ENCODE measurements at regions not wholly inside any gene's neighbourhood (a gene's known extent, or its start where the extent isn't known, plus 50 kb on each side); places are given as distances from the start of the nearest gene placed in this dataset.

DNA sequence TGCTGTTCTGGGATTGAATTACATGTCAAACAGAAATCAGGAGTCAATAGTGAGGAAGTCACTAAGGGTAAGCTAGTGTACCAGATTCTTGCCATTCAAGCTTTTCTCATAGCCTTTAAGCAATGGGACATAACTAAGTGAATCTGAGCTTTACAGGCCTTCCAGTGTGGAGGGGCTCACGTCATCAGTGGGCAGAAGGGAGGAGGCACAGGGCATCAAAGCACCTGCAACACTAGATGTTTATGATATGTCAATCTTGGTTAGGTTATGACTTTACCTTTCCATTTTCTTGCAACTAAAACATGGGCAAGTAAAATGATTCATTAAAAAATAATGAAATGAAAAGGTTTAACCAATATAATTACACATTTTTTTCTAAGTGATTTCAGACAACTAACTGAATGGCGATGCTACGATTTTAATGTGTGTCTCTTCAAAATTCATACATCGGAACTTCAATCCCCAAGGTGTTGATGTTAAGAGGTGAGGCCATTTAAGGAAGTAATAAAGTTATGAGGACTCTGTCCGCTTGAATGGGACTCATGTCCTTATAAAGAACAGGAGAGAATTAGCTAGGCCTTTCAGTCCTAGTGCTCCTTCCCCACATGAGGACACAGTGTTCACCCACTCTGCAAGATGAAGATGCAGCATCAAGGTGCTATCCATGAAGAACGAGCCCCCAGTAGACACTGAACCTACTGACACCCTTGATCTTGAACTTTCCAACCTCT is 1169.2 kb upstream of the NXPH2 start:
- DNase-seq = no peak
- no peaks in the 10 kb centered on the region for H3K36me3 ChIP-seq (ENCODE audit: control insufficient read depth, insufficient read depth, low read length)
- no peak overlapping the region for H3K27ac Mint-ChIP-seq (ENCODE audit: unreplicated experiment)
- ChIA-PET CTCF (no interaction called here), POLR2A (no interaction called here)
- H3K4me1 Mint-ChIP-seq (ENCODE audit: low read depth, unreplicated experiment) = no peaks in the 10 kb centered on the region
- intact Hi-C loops (cut with micrococcal nuclease; ENCODE audit: unreplicated experiment) = no loop called here
- no TSS peak for BruUV-seq (replicated peaks)
- no peaks in the 10 kb centered on the region for H3K9me3 ChIP-seq
- no peaks in the 10 kb centered on the region for H3K27me3 ChIP-seq (replicated peaks; ENCODE audit: control insufficient read depth, insufficient read depth, low read length)
- H3K27me3 Mint-ChIP-seq (ENCODE audit: insufficient read depth, unreplicated experiment) = peaks cover 12% of the 10 kb centered on the region
- H3K4me1 ChIP-seq = no peaks in the 10 kb centered on the region
- TF ChIP-seq CTCF (IDR thresholded peaks at IDR 0.05; ENCODE audit: insufficient read depth in 1 of 2, low read depth in 1 of 2, low read length in 1 of 2, severe bottlenecking in 1 of 2, unreplicated experiment in 1 of 2) = no peak
- no peaks in the 10 kb centered on the region for H3K36me3 Mint-ChIP-seq (ENCODE audit: insufficient read depth, unreplicated experiment)
- no peak overlapping the region for H3K4me3 ChIP-seq (ENCODE audit: low read depth, low read length)
- H3K4me3 Mint-ChIP-seq (ENCODE audit: unreplicated experiment) = no peak overlapping the region
- no peaks in the 10 kb centered on the region for H3K9me3 Mint-ChIP-seq (ENCODE audit: unreplicated experiment)

DNA sequence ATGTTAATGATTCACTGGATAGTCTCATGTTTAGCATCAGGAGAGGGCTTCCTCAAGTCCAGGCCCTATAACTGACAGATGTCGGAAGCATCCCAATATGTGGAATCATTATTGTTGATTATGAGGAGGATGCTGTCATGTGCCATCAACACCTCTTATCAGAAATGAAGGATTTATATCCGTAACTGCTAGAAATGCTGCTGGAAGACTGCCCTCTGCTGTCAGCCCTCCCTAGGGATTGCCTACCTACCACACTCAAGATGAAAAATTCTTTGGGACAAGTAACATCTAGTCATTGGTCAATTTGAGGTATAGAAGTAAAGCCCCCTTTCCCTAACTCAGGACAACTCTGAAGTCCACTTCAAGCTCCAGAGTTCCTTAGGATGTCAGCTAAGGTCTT is 1166.5 kb upstream of the NXPH2 start:
- Mint-ChIP-seq H3K9me3 (ENCODE audit: unreplicated experiment) (no peaks in the 10 kb centered on the region), H3K27me3 (ENCODE audit: insufficient read depth, unreplicated experiment) (peaks cover 12% of the 10 kb centered on the region)
- POLR2A ChIA-PET = no interaction called here

GRCh38 chr2:139940686-139941085 is 1160.5 kb upstream of the NXPH2 start:
- Histone ChIP-seq H3K4me3 (ENCODE audit: low read depth, low read length) (no peak overlapping the region), H3K36me3 (ENCODE audit: control insufficient read depth, insufficient read depth, low read length) (no peaks in the 10 kb centered on the region), H3K27me3 (replicated peaks; ENCODE audit: control insufficient read depth, insufficient read depth, low read length) (no peaks in the 10 kb centered on the region), H3K9me3 (no peaks in the 10 kb centered on the region), H3K4me1 (no peaks in the 10 kb centered on the region)
- TF ChIP-seq CTCF (IDR thresholded peaks at IDR 0.05; ENCODE audit: insufficient read depth in 1 of 2, low read depth in 1 of 2, low read length in 1 of 2, severe bottlenecking in 1 of 2, unreplicated experiment in 1 of 2) = no peak
- H3K4me3 Mint-ChIP-seq (ENCODE audit: unreplicated experiment) = no peak overlapping the region
- no peaks in the 10 kb centered on the region for H3K36me3 Mint-ChIP-seq (ENCODE audit: insufficient read depth, unreplicated experiment)
- intact Hi-C loops (cut with micrococcal nuclease; ENCODE audit: unreplicated experiment) = no loop called here
- ChIA-PET POLR2A (no interaction called here), CTCF (no interaction called here)
- H3K4me1 Mint-ChIP-seq (ENCODE audit: low read depth, unreplicated experiment) = no peaks in the 10 kb centered on the region
- DNase-seq = no peak
- H3K27ac Mint-ChIP-seq (ENCODE audit: unreplicated experiment) = no peak overlapping the region
- no peaks in the 10 kb centered on the region for H3K9me3 Mint-ChIP-seq (ENCODE audit: unreplicated experiment)
- H3K27me3 Mint-ChIP-seq (ENCODE audit: insufficient read depth, unreplicated experiment) = peaks cover 2% of the 10 kb centered on the region
- BruUV-seq (replicated peaks) = no TSS peak

More for the DNA sequence above, 1166.5 kb upstream of the NXPH2 start:
- no peaks in the 10 kb centered on the region for H3K9me3 ChIP-seq
- H3K4me3 Mint-ChIP-seq (ENCODE audit: unreplicated experiment) = no peak overlapping the region
- H3K27ac Mint-ChIP-seq (ENCODE audit: unreplicated experiment) = no peak overlapping the region
- H3K4me1 Mint-ChIP-seq (ENCODE audit: low read depth, unreplicated experiment) = no peaks in the 10 kb centered on the region
- no peaks in the 10 kb centered on the region for H3K36me3 Mint-ChIP-seq (ENCODE audit: insufficient read depth, unreplicated experiment)
- H3K4me3 ChIP-seq (ENCODE audit: low read depth, low read length) = no peak overlapping the region
- intact Hi-C loops (cut with micrococcal nuclease; ENCODE audit: unreplicated experiment) = loop anchor here (1.0 kb wide), 1 partner anchor 156 kb away; no protein-coding TSS in a partner anchor
- CTCF ChIA-PET = interaction anchor here (0.6 kb wide), 1 partner anchor 30 kb away, joined by 3 read pairs; no protein-coding TSS in a partner anchor
- TF ChIP-seq CTCF (IDR thresholded peaks at IDR 0.05; ENCODE audit: insufficient read depth in 1 of 2, low read depth in 1 of 2, low read length in 1 of 2, severe bottlenecking in 1 of 2, unreplicated experiment in 1 of 2) = peak; percentile 33 to 34
- H3K36me3 ChIP-seq (ENCODE audit: control insufficient read depth, insufficient read depth, low read length) = no peaks in the 10 kb centered on the region
- H3K27me3 ChIP-seq (replicated peaks; ENCODE audit: control insufficient read depth, insufficient read depth, low read length) = no peaks in the 10 kb centered on the region
- no peak for DNase-seq
- no peaks in the 10 kb centered on the region for H3K4me1 ChIP-seq
- BruUV-seq (replicated peaks) = no TSS peak

All from Caco-2 (cell line).